ENCODE measurements at regions not wholly inside any gene's neighbourhood (a gene's known extent, or its start where the extent isn't known, plus 50 kb on each side); places are given as distances from the start of the nearest gene placed in this dataset.
"Not testable (repeated sequence)": the region's sequence is repeated elsewhere in the genome, so short reads cannot be mapped to it uniquely, and the experiment has no call there.

DNA sequence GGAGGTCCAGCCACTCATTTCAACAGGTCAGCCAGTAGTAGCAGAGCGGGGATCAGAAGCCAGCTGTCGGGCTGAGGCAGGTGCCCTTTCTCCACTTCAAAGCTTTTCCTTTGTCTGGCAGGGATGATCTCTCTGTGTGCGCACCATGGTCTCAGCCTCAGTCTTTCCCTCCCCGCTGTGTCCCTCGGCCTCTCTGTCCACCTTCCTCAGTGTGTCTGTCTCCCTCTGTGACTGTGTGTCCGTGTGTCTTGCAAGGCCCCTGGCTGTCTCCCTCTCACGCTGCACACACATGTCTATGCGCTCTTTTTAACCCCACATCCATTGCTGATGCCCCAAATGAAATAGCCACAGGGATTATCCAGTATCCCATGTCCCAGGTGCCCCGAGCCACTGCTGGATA lies 134.0 kb upstream of the ZNF469 start:
- not testable (repeated sequence) for DNase-seq

- not testable (repeated sequence) for DNase-seq
These were observed 132.4 kb upstream of the ZNF469 start for GRCh38 chr16:88250381-88250780.

GRCh38 chr16:88252057-88252794 lies 130.5 kb upstream of the ZNF469 start:
- not testable (repeated sequence) for DNase-seq

DNA sequence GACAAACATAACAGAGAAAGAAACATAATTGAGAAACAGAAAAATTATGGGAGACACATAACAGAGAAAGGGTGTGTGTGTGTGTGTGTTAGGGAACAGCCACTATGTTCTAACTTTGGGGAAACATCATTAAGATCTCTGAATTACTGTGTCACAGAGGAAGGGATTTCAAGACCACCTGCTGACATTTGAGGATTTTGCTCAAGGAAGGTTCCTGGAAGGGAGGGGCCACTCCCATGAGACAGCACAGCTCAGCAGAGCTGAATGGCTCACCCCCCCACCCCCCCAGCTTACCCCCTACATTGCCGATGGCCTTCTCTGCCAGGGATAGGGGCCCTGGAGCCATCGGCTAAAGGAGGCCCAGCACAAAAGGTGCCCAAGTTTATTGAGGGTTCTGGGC lies 124.6 kb upstream of the ZNF469 start:
- not testable (repeated sequence) for DNase-seq

GRCh38 chr16:88258764-88259525 lies 123.8 kb upstream of the ZNF469 start:
- not testable (repeated sequence) for DNase-seq

- not testable (repeated sequence) for DNase-seq
These were observed 123.2 kb upstream of the ZNF469 start for GRCh38 chr16:88259538-88259937.

GRCh38 chr16:88260146-88260545 lies 122.6 kb upstream of the ZNF469 start:
- not testable (repeated sequence) for DNase-seq

DNA sequence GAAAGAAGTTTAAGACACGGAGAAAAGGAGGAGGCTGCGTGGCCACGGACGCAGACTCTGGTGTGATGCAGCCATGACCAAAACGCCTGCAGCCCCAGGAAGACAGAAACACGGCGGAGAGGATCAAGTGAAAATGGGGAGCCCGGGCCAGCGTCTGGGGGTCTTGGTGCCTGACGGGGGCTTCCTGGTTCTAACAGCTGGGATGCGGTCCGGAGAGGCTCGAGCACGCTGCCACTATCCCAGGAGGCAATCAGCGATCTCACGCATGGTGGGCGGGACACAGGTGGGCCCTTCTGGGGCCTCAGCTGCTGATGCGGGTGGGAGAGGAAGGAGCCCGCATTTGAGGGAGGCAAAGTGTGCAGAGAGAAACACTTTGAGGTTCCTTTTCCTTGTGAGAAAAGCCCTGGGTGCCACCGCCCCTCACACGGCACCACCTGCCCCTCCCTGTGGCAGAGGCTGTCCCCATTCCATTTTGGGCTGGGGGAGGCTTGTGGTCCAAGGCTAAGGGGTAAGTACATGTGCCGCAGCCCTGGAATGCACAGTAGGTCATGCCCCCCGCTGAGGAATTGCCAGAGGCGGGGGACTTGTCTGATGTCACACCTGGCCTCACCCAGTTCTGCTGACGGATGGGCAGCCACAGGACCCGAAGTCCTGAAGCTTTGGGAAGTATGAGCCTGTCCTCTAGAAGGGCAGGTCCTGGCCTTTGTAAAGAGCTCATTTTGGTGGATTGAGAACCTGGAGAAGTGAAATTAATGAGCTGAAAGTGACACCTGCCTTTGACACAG lies 121.7 kb upstream of the ZNF469 start:
- not testable (repeated sequence) for DNase-seq

GRCh38 chr16:88261814-88262605 lies 120.7 kb upstream of the ZNF469 start:
- not testable (repeated sequence) for DNase-seq

GRCh38 chr16:88262858-88263563 lies 119.7 kb upstream of the ZNF469 start:
- not testable (repeated sequence) for DNase-seq

DNA sequence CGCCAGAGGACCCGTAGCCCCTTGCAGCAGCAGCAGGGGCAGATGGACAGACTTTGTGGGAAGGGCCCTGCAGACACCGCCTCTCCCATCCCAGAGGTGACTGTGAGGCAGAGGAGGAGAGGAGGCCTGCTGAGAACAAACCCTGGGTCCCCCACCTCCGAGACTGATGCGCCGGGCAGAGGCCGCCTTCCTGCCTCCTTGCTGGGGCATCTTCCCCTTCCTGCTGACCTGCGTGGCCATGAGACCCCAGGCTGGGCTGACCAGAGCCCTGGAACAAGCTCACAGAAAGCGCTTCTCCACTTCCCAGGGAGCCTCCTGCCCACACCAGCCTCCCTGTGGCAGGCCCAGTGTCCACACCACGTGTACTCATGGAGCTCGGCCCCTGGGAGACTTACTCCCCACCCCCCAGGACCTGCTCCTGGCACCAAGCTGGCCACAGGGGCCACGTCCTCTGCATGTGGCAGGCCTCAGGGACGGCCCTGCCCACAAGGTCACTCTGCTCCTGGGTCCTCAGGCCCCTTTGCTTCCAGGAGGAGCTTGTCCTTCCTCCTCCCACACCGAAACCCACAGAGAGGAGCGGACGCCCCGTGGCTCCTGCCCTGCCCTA lies 119.0 kb upstream of the ZNF469 start:
- not testable (repeated sequence) for DNase-seq

GRCh38 chr16:88264641-88265285 lies 118.0 kb upstream of the ZNF469 start:
- no peak for DNase-seq

- not testable (repeated sequence) for DNase-seq
These were observed 117.3 kb upstream of the ZNF469 start for GRCh38 chr16:88265286-88265938.

- DNase-seq, result not testable (repeated sequence)
These were observed 116.7 kb upstream of the ZNF469 start for GRCh38 chr16:88266036-88266435.

GRCh38 chr16:88266935-88267551 lies 115.7 kb upstream of the ZNF469 start:
- not testable (repeated sequence) for DNase-seq

DNA sequence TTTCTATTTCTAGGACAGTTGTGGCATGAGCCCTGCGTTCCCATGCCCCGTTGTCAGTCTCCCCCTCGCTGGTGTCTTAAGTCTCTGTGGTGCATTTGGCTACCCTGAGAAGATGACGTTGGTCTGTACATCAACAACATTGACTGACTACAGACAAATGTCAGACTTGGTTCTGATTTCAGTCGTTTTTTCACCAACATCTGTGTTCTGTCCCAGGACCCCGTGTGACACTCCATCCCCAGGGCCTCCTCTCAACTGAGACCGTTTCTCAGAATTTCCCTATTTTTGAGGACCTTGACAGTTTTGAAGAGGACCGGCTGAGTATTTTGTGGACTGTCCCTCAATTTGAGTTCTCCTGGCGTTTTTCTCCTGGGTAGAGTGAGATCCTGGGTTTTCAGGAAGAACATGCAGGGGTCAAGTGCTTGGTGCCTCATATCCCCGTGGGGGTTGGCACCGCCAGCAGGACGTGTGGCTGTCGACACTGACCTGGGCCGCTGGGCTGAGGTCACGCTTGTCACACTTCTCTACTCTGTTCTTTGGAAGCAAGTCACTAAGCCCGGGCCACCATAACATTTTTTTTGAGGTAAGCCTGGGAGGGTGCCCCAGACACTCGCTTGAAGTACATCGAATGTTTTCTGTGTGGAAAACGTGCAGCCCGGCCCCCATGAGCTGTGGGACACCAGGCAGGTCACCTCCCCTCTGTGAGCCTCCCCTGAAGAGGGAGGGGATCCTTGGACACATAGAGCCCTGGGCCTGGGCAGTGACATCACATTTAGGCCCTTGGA lies 114.4 kb upstream of the ZNF469 start:
- not testable (repeated sequence) for DNase-seq

DNA sequence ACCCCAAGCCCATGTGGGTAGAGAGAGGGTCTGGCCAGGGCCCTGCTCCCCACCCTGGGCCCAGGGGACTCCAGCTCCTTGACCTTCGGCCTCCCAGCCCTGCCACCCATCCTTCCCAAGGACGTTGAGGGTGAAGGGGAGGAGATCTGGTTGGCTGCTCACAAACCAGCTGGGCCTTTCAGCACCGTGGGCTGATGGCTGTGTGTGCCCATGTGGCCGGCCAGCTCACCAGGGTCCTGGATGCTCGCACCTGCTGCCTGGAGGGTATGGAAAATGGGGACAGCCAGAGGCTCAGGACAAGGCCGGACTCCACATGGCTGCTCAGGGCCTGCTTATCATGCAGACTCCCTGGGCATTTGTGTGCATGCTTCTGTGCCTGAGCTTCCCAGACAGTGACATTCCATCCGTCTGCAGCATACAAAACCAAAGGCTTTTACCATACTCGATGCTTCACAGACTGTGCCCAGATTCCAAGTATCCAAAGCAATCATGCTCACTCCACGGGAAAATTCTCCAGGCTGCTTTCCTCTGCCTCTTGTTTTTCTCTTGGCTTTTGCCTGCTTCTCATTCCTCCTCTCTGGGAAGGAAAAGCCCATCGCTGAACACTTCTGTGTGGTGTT lies 112.5 kb upstream of the ZNF469 start:
- DNase-seq, result not testable (repeated sequence)

GRCh38 chr16:88271296-88271695 lies 111.5 kb upstream of the ZNF469 start:
- not testable (repeated sequence) for DNase-seq

Measured in NCI-H345 (cell line).